A673 (cell line): ENCODE measurements at regions not wholly inside any gene's neighbourhood (a gene's known extent, or its start where the extent isn't known, plus 50 kb on each side); places are given as distances from the start of the nearest gene placed in this dataset.

Experiments
- BruUV-seq: library from RNA; stranded (reverse); fragments of 400-500 nt; replicated peaks from 2 replicates; lab custom pipeline; 2021; lab: Mats Ljungman, UMichigan
- CTCF ChIA-PET: fragments of 300-600 bp; sonication (Branson Sonifier 250); formaldehyde crosslinking; loops from one replicate; lab custom pipeline; 2022; ENCODE audit warnings: antibody characterized with exemption; lab: Charles Lee
- POLR2A ChIA-PET: fragments of 300-600 bp; sonication (Branson Sonifier 250); formaldehyde crosslinking; loops from one replicate; lab custom pipeline; 2022; ENCODE audit warnings: antibody characterized with exemption; ENCODE audit not compliant: low non-redundant PET; lab: Charles Lee
- DNase-seq: peaks from one replicate; pipeline ENCODE4 v3.0.0-alpha.2; 2015; ENCODE audit warnings: low spot score
- H3K27ac ChIP-seq: fragments of 200-600 bp; sonication (generic); 2 replicates; pipeline ENCODE4 v1.5.1; 2016; ENCODE audit warnings: mixed run types, low read depth, mild to moderate bottlenecking, mixed read lengths, antibody characterized with exemption, low read length; ENCODE audit not compliant: poor library complexity, severe bottlenecking
- H3K27me3 ChIP-seq: fragments of 200-600 bp; sonication (generic); replicated peaks from 2 replicates; pipeline ENCODE4 v1.6.1; 2017; ENCODE audit warnings: mixed run types, low read depth, mild to moderate bottlenecking, mixed read lengths, antibody characterized with exemption, low read length; ENCODE audit not compliant: insufficient read depth, poor library complexity
- H3K36me3 ChIP-seq: fragments of 200-600 bp; sonication (generic); 2 replicates; pipeline ENCODE4 v1.6.1; 2016; ENCODE audit warnings: mixed run types, mild to moderate bottlenecking, mixed read lengths, antibody characterized with exemption, low read length; ENCODE audit not compliant: insufficient read depth, poor library complexity, severe bottlenecking
- H3K4me1 ChIP-seq: fragments of 200-600 bp; sonication (generic); 2 replicates; pipeline ENCODE4 v1.6.1; 2017; ENCODE audit warnings: mixed run types, mild to moderate bottlenecking, mixed read lengths, antibody characterized with exemption, low read length; ENCODE audit not compliant: insufficient read depth, poor library complexity, severe bottlenecking
- H3K4me3 ChIP-seq: fragments of 200-600 bp; sonication (generic); 2 replicates; pipeline ENCODE4 v1.5.1; 2016; ENCODE audit warnings: low read depth, mixed run types, mild to moderate bottlenecking, mixed read lengths, low read length; ENCODE audit not compliant: poor library complexity, severe bottlenecking
- H3K9me3 ChIP-seq: fragments of 200-600 bp; sonication (generic); 2 replicates; pipeline ENCODE4 v1.6.1; 2016; ENCODE audit warnings: mixed run types, low read depth, mild to moderate bottlenecking, mixed read lengths, antibody characterized with exemption, low read length; ENCODE audit not compliant: poor library complexity, severe bottlenecking
- EZH2 ChIP-seq: fragments of 200-600 bp; sonication (generic); IDR thresholded peaks from 2 replicates; pipeline ENCODE4 v1.6.1; 2017; ENCODE audit warnings: borderline replicate concordance, low read depth, mild to moderate bottlenecking, mixed read lengths, antibody characterized with exemption, low read length; ENCODE audit not compliant: poor library complexity, severe bottlenecking
- intact Hi-C: fragments of 100-400 bp; cut with micrococcal nuclease; formaldehyde crosslinking; loops from one replicate; pipeline ENCODE4 v1.10.0; 2022; ENCODE audit not compliant: unreplicated experiment
- TF ChIP-seq, protein P1 (sequence below): fragments of 300-800, 200-600 bp; sonication (generic); conservative IDR thresholded peaks from 2 replicates; pipeline ENCODE4 v1.5.1; 2017; ENCODE audit warnings: low read depth, mild to moderate bottlenecking, antibody characterized with exemption, low read length, moderate library complexity, mixed read lengths

DNA sequence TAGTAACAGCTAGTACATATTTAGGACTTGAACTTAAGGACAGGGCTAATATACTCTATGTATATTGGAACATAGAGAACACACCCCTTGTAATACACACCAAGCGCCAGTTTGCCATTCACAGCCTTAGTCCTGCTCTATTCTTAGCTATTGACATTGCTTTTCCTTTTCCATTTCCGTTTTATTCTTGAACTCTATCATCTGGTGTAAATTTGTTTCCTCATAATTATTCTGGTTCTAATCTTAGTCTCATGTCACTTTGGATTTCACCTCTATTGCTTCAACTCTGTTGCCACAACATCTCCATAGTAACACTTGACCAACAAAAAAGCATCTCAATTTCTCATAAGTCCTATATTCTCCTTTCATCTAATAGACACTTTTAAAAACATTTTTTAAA is 225.7 kb downstream of the PHLDA1 start:
- ChIA-PET CTCF (no interaction called here), POLR2A (no interaction called here)
- no peak for TF ChIP-seq EZH2
- TF ChIP-seq, protein P1, sequence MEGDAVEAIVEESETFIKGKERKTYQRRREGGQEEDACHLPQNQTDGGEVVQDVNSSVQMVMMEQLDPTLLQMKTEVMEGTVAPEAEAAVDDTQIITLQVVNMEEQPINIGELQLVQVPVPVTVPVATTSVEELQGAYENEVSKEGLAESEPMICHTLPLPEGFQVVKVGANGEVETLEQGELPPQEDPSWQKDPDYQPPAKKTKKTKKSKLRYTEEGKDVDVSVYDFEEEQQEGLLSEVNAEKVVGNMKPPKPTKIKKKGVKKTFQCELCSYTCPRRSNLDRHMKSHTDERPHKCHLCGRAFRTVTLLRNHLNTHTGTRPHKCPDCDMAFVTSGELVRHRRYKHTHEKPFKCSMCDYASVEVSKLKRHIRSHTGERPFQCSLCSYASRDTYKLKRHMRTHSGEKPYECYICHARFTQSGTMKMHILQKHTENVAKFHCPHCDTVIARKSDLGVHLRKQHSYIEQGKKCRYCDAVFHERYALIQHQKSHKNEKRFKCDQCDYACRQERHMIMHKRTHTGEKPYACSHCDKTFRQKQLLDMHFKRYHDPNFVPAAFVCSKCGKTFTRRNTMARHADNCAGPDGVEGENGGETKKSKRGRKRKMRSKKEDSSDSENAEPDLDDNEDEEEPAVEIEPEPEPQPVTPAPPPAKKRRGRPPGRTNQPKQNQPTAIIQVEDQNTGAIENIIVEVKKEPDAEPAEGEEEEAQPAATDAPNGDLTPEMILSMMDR, result no peak
- no peak overlapping the region for H3K27ac ChIP-seq
- intact Hi-C loops, result no loop called here
- H3K4me1 ChIP-seq, result no peaks in the 10 kb centered on the region
- DNase-seq, result no peak
- H3K27me3 ChIP-seq, result no peaks in the 10 kb centered on the region
- BruUV-seq, result no TSS peak
- H3K4me3 ChIP-seq, result no peak overlapping the region
- H3K36me3 ChIP-seq, result no peaks in the 10 kb centered on the region
- no peaks in the 10 kb centered on the region for H3K9me3 ChIP-seq

DNA sequence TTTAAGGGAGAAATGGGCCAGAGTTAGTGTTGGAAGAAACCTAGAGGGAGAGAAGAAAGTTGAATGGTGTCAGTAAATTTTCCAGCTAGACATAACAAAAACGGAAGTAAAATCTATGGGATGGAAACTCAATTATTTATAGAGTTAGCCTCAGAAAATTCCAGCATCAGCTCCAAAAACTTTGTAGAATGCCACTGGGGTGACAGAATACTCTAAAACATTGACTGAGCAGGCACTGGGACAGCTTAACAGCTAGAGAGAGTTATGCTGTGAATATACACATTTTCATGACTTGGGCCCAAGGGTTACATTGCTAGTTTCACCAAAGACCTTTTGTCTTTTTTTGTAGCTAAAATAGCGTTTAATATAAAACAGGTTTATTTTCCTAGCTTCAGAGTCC is 226.3 kb downstream of the PHLDA1 start:
- no peaks in the 10 kb centered on the region for H3K27me3 ChIP-seq
- TF ChIP-seq EZH2, result no peak
- POLR2A ChIA-PET, result no interaction called here
- no peak for DNase-seq
- no peak overlapping the region for H3K4me3 ChIP-seq
- no peaks in the 10 kb centered on the region for H3K4me1 ChIP-seq
- H3K27ac ChIP-seq, result no peak overlapping the region
- intact Hi-C loops, result no loop called here
- H3K36me3 ChIP-seq, result no peaks in the 10 kb centered on the region
- CTCF ChIA-PET, result no interaction called here
- BruUV-seq, result no TSS peak
- no peaks in the 10 kb centered on the region for H3K9me3 ChIP-seq

DNA sequence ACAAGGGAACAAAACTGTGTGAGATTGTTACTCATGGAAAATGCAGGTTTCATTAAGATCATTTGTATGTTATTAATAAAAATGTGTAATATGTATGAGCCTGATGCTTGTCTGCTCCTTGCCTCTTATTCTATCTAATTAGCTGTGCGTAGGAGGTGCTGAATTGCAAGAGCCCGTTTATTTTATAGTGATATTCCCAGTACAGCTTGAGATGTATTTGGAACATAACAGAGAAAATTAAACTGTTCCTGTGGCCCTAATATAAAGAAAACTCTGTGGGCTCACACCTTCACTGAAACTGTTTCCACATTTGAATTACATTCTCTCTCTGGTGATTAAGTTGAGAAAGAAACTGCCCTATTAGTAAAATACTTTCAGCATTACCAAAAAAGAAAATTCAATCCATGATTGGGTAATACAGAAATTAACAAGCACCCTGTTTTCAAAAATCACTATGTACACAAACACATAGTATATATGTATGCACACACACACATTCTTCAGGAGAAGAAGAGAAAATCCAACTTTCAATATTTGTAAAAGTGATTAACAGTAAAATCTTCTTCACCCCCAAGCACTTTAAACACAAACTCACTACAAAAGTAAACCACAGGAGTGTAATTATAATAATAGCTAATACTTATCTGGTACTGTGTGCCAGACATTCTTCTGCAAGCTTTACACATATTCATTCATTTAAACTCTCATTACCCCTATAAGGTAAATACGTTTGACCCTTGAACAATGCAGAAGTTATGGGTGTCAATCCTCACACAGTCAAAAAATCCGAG is 233.2 kb downstream of the PHLDA1 start:
- Histone ChIP-seq H3K4me3 (no peak overlapping the region), H3K27me3 (no peaks in the 10 kb centered on the region), H3K9me3 (no peaks in the 10 kb centered on the region), H3K36me3 (no peaks in the 10 kb centered on the region), H3K4me1 (peaks cover 10% of the 10 kb centered on the region), H3K27ac (no peak overlapping the region)
- BruUV-seq, result no TSS peak
- ChIA-PET CTCF (interaction anchor here (0.9 kb wide), 1 partner anchor 50 kb away, joined by 3 read pairs; no protein-coding TSS in a partner anchor), POLR2A (no interaction called here)
- no peak for TF ChIP-seq EZH2
- TF ChIP-seq, protein P1, result no peak
- intact Hi-C loops, result no loop called here
- DNase-seq, result no peak
